NCI-H2171 treated with DMSO at 0.1 percent for 48 hours (cell line): ENCODE measurements at regions not wholly inside any gene's neighbourhood (a gene's known extent, or its start where the extent isn't known, plus 50 kb on each side); places are given as distances from the start of the nearest gene placed in this dataset.

Experiments used
- DNase-seq: peaks from one replicate; lab custom pipeline; 2025; lab: John Stamatoyannopoulos, UW

DNA sequence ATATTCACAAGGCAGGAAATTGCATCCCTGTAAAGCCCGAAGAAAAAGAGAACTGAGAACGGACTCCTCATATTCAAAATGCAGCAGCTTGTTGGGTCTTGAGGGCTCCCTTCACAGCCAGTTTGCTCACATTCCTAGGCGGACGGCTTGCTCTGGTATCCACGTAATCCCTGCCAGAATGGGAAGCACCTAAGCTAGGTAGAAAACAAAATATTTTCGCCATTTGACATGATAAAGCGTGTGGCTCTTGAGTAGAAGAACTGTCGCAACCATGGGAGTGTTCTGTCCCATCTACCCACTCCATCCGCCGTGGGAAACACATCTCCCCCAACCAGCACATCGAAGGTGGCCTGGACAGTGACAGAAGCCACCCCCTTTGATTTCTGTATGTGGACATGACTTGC lies 183.1 kb downstream of the GAS1 start:
- DNase-seq: no peak

GRCh38 chr9:86763791-86764190 lies 183.5 kb downstream of the GAS1 start:
- no peak for DNase-seq

DNA sequence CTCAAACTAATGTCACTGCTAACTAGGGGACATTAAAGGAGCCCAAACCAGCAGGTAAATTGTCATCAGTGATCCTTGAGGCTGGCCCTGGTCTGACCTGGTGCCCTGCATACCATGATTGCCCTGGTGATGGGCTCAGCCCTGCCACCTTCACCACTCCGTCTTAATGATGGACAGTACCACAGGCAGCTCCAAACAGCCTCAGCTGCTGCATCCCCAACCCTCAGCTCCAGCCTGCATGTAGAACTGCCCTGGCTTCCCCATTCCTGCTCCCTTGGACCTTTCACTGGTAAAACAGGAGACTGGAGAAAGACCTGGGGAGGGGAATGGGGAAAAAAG lies 190.0 kb downstream of the GAS1 start:
- DNase-seq: no peak

- no peak for DNase-seq
These were observed 190.5 kb downstream of the GAS1 start for GRCh38 chr9:86756576-86757381.

DNA sequence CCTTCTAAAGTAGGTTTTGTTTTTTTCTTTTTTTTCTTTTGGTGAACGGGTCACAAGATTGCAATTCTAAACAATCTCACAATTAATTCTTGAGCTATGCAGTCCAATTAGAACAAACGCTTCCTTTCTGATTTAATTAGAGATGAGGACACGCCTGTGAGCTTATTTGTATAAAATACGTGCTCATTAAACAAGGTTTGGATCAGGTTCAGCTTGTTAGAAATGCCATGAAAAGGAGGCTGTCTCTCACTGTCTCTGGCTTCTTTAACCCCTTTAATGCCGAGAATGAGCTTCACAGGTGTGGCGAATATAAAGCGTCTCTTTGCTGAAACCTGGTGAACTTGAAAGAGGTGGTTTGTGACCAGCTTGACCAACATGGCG lies 191.8 kb downstream of the GAS1 start:
- no peak for DNase-seq

DNA sequence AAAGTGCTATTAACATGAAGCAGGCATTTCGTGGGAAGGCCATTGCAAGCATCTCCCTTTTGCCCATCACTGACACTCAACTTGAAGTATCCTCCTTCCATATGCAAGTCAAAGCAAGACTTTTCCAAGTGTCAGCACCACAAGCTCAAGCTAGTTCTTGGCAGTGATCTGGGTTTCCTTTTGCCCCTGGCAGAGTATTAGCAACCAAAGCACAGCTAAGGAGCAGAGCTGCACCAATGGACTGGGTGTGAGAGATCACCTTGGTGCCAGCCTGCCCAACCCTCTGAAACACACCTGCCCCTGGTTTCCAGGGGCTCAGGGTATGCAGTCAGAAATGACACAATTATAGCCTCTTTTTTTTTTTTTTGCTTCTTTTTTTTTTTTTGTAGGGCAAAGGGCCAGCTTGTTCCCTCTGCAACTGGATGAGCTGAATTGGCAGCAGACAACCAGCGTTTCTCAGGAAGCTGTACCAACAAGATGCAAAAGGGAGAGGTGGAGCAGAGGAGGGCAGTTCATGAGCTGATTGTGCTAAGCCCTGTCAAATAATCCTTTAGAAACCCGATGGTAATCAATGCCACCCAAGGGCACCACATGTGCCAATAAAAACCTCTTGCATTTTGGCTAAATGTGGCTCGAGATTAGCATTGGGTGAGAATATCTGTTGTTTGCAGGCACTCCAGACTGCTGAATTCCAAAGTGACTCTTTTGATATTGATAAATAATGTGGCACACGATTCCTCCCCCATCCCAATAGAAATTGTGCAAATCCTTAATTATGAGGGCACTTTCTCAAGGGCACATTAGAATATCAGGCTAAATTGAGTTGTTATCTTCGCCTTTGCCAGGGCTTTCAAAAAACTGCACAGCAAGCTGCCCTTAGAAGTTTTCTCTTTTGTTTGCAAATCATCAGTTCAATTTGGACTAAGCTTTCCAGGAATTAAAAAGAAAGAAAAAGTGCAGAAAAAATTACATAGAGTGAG lies 192.4 kb downstream of the GAS1 start:
- no peak for DNase-seq

DNA sequence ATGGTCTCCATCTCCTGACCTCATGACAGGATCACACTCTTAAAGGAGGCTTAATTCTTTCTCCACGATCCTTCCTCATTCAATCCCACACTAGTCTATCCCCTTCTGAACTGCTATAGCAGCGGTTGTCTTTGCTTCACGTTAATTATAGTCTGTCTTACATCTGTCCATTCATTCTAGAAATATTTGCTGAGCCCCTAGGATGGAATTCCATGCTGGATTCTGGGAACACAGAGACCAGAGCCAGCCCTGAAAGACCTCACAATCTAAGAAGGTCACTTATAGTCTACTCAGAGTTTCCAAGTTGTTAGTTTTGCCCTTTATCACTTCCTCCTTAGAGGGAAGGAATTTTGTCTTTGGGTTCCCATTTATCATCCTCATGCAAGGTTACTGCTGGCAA lies 193.5 kb downstream of the GAS1 start:
- DNase-seq: no peak

- no peak for DNase-seq
These were observed 194.6 kb downstream of the GAS1 start for GRCh38 chr9:86752733-86753132.

DNA sequence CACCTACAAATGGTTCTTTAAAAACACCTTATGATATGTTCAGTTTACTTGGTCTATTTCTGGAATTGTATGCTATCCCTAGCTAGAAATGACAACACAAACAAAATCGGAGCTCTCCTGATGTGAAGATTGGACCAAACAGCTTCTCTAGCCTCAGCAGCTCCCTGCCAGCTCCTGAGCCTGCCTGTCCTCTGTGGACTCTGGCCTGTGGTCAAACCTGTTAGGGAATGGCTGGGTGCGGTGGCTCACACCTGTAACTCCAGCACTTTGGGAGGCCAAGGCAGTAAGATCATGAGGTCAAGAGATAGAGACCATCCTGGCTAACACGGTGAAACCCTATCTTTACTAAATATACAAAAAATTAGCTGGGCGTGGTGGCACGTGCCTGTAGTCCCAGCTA lies 195.3 kb downstream of the GAS1 start:
- DNase-seq: no peak

DNA sequence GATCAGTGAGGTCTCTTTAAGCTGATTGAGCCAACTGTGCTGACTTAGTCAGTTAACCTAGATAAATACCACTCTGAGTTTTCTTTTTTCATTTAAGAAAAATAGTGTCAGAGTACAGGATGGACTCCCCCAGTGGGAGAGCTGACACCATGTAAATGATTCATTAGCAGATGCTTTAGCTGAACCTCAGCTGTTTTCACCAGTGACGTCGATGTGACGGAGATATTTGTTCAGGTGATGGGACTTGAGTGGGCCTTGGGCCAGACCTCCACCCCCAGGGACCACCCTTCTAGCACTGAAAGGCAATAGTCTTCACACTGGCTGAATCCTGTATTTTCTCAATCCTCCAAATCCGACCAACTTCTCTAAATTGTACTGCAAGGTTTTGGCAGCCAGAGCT lies 196.1 kb downstream of the GAS1 start:
- DNase-seq: no peak

DNA sequence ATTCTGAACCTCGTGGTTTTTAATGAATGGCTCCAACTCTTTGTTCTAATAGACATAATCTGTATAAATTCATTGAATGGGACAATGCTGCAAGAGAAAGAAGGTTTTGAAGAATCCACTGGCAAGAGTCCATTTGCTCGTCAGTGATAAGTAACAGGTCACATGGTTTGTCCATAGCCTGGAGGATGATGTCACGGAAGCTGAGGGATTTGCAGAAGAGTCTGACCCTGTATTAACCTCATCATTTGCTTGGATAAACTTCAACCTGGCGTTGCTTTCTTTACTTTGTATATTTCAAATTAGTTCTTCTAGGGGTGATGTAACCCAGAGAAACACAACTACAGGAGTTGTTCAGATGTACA lies 197.4 kb downstream of the GAS1 start:
- DNase-seq: no peak

- no peak for DNase-seq
These were observed 198.0 kb downstream of the GAS1 start for GRCh38 chr9:86749161-86749893.

- DNase-seq: no peak
These were observed 199.6 kb downstream of the GAS1 start for GRCh38 chr9:86747711-86748110.

GRCh38 chr9:86741311-86742208 lies 205.7 kb downstream of the GAS1 start:
- no peak for DNase-seq

- DNase-seq: no peak
These were observed 211.4 kb downstream of the GAS1 start for GRCh38 chr9:86735772-86736458.

- DNase-seq: no peak
These were observed 212.5 kb downstream of the GAS1 start for GRCh38 chr9:86734771-86735170.

- no peak for DNase-seq
These were observed 213.4 kb downstream of the GAS1 start for GRCh38 chr9:86733929-86734328.

DNA sequence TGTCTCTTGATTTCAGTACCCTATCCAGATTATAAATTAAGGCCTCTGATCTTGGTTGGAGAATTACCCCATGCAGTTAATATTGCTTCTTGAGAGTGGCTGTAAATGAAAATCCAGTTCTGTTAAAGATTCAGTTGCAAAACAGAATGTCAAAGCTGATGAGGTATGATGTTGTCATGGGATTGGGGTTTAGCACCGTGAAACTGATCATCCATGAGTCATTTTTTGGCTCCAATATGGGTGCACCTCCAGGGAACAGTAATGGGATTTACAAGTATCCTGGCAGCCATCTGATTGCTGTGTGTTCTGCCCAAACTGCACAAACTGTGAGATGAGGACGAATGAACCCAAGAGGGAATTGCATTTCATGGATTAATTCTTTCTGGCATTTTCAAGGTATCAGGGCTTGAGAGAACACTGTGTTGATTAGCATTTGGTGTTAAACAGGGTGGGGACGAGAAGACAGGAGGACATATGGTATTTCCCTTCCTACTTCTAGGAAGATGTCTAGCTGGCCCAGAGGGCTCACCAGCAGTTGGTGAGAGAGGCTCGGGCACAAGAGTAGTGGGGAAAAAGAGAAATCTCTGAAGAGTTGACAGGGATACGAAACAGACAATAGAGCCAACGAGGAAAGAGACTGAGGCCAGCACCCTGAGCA lies 214.7 kb downstream of the GAS1 start:
- DNase-seq: no peak

- DNase-seq: no peak
These were observed 215.7 kb downstream of the GAS1 start for GRCh38 chr9:86731511-86732063.
